Mesothelial cell of epicardium (in vitro differentiated cells): ENCODE measurements at regions not wholly inside any gene's neighbourhood (a gene's known extent, or its start where the extent isn't known, plus 50 kb on each side); places are given as distances from the start of the nearest gene placed in this dataset.

Experiments
- DNase-seq, 2 experiments: peaks; one replicate each; pipeline ENCODE4 v3.0.0; 2021; ENCODE audit warnings: low spot score in 2 of 2; ENCODE audit not compliant: unreplicated experiment in 2 of 2
- H3K27ac Mint-ChIP-seq: 2 replicates; pipeline ENCODE4 v1.8.0; 2021; ENCODE audit warnings: mixed read lengths
- H3K27me3 Mint-ChIP-seq: 2 replicates; pipeline ENCODE4 v1.8.0; 2021; ENCODE audit warnings: low read depth, mixed read lengths
- H3K36me3 Mint-ChIP-seq: 2 replicates; pipeline ENCODE4 v1.8.0; 2021; ENCODE audit warnings: mixed read lengths
- H3K4me1 Mint-ChIP-seq: 2 replicates; pipeline ENCODE4 v1.8.0; 2021; ENCODE audit warnings: mixed read lengths
- H3K4me3 Mint-ChIP-seq: 2 replicates; pipeline ENCODE4 v1.8.0; 2021; ENCODE audit warnings: mild to moderate bottlenecking, moderate library complexity, mixed read lengths
- H3K9me3 Mint-ChIP-seq: 2 replicates; pipeline ENCODE4 v1.8.0; 2021; ENCODE audit warnings: mixed read lengths
- TF ChIP-seq, protein P1 (sequence below): fragments of 200-600 bp; sonication (generic); IDR thresholded peaks from one replicate; pipeline ENCODE4 v1.5.0; 2021; ENCODE audit warnings: antibody characterized with exemption; ENCODE audit not compliant: unreplicated experiment

DNA sequence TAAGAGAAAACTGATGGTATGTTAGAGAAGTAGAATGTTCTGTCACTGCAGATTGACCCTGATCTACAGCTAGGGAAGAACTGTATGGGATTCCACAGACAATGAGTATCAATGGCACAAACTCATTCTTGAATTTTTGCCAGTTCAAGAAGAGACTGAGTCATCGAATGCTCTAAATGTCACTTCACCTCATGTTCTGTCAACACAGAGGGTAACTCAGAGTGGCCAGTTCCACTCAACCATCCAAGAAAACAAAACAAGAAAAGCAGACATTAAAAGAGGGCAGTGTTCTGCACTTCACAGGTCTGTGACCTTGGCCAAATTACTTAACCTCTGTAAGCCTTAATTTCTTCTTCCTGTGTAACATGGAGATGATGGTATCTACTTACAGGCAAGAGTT is 132.2 kb upstream of the HMHB1 start:
- H3K27ac Mint-ChIP-seq, result no peak overlapping the region
- H3K4me1 Mint-ChIP-seq, result peaks cover 46% of the 10 kb centered on the region
- no peak overlapping the region for H3K4me3 Mint-ChIP-seq
- TF ChIP-seq, protein P1, sequence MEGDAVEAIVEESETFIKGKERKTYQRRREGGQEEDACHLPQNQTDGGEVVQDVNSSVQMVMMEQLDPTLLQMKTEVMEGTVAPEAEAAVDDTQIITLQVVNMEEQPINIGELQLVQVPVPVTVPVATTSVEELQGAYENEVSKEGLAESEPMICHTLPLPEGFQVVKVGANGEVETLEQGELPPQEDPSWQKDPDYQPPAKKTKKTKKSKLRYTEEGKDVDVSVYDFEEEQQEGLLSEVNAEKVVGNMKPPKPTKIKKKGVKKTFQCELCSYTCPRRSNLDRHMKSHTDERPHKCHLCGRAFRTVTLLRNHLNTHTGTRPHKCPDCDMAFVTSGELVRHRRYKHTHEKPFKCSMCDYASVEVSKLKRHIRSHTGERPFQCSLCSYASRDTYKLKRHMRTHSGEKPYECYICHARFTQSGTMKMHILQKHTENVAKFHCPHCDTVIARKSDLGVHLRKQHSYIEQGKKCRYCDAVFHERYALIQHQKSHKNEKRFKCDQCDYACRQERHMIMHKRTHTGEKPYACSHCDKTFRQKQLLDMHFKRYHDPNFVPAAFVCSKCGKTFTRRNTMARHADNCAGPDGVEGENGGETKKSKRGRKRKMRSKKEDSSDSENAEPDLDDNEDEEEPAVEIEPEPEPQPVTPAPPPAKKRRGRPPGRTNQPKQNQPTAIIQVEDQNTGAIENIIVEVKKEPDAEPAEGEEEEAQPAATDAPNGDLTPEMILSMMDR, result no peak
- H3K9me3 Mint-ChIP-seq, result peaks cover 6% of the 10 kb centered on the region
- no peaks in the 10 kb centered on the region for H3K27me3 Mint-ChIP-seq
- no peaks in the 10 kb centered on the region for H3K36me3 Mint-ChIP-seq
- DNase-seq, result no peak

DNA sequence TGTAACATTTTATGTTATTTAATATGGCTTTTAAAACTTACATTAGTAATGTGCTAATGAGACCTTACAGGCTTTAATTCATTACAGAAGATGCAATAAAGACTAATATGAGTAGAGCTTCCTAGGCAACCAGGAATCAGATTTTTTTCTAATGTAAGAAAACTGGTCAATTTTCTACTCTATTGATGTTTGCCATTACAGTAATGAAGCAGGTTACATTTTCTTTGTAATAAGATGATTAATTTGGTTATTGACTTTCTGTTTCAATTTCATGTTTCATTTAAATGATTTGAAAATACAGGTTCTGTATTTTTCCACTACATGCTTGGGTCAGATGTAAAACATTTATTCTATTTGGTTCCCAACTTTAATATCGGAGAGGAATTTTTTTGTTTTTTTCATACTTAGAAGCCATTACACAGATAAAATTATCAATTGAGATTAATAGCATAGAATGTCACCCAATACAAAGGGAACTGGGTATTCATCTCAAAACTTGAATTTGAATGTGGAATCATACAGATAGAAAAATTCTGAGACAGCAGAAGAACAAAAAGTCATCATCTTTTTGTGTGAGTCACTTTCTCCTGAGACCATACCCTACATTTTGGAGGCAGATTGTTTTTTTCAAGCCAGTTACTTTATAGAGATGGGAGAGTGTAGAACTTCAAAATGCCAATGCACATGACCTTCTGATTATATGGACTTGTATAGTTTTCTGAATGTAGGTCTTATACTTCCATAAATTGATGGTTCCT is 133.6 kb upstream of the HMHB1 start:
- Mint-ChIP-seq H3K36me3 (no peaks in the 10 kb centered on the region), H3K27me3 (no peaks in the 10 kb centered on the region), H3K27ac (no peak overlapping the region), H3K9me3 (peaks cover 10% of the 10 kb centered on the region), H3K4me1 (peaks cover 46% of the 10 kb centered on the region), H3K4me3 (no peak overlapping the region)
- TF ChIP-seq, protein P1, result no peak
- no peak for DNase-seq

DNA sequence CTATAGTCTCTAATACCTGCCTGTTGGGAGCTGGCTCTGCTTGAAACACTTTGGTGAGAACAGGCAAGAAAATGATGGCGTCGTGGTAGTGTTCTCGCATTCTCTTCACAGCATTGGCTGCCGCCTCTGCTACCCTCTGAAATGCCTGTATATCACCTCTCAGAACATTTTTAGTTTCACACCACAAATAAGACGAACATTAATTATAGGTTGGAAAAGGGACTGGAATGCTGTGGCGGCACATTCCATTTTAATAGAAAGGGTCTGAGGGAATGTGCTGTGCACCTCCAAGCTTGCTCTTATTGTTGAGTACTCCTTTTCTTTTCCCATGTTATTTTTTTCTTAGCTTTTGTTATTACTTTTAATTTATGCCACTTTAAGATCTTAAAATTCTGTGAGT is 134.6 kb upstream of the HMHB1 start:
- H3K27me3 Mint-ChIP-seq, result no peaks in the 10 kb centered on the region
- DNase-seq, result no peak
- peak overlapping the region; percentile 24 for H3K27ac Mint-ChIP-seq
- no peaks in the 10 kb centered on the region for H3K36me3 Mint-ChIP-seq
- H3K9me3 Mint-ChIP-seq, result peaks cover 10% of the 10 kb centered on the region
- TF ChIP-seq, protein P1, result no peak
- H3K4me3 Mint-ChIP-seq, result no peak overlapping the region
- peaks cover 39% of the 10 kb centered on the region for H3K4me1 Mint-ChIP-seq

DNA sequence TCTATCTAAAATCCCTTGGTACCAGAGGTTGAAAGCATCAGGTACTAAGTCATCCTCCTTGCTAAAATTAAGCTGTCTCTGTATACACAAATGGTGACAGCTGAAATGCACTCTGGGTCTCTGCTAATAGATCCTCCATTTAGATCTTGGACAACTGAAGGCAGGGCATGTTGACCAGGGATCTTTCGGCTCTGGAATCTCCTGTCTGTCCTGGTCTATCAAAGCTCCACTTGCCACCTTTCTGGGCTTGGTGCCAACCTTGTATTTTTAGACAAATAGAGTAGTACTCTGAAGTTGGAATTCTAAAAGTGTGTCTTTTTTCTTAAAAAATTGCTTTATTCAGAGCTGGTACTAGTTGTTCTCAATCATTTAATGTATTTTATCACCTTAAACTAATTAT is 135.2 kb upstream of the HMHB1 start:
- Mint-ChIP-seq H3K36me3 (no peaks in the 10 kb centered on the region), H3K4me3 (no peak overlapping the region), H3K27me3 (no peaks in the 10 kb centered on the region), H3K4me1 (peaks cover 33% of the 10 kb centered on the region), H3K9me3 (peaks cover 10% of the 10 kb centered on the region), H3K27ac (peak overlapping the region; percentile 47)
- TF ChIP-seq, protein P1, result no peak
- DNase-seq, result no peak

DNA sequence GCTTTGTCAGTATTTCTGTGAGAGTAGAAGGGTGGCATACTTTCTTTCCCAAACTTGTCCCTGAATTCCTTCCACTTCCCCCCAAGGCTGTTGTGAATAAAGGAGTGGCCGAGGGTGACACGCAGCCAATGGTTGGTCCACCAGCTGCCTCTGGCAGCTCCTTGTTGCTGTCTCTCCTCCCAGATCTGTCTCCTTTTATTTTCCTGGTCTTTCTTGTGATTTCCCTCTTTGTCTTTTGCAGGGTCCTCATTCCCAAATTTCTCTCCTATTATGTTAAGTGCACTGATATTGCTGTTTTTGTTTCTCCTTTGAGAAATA is 137.5 kb upstream of the HMHB1 start:
- H3K27ac Mint-ChIP-seq, result no peak overlapping the region
- peaks cover 21% of the 10 kb centered on the region for H3K9me3 Mint-ChIP-seq
- DNase-seq, result no peak
- no peaks in the 10 kb centered on the region for H3K36me3 Mint-ChIP-seq
- TF ChIP-seq, protein P1, result no peak
- H3K4me1 Mint-ChIP-seq, result peaks cover 24% of the 10 kb centered on the region
- no peaks in the 10 kb centered on the region for H3K27me3 Mint-ChIP-seq
- H3K4me3 Mint-ChIP-seq, result no peak overlapping the region
